ES-I3 (cell line): ENCODE measurements at regions not wholly inside any gene's neighbourhood (a gene's known extent, or its start where the extent isn't known, plus 50 kb on each side); places are given as distances from the start of the nearest gene placed in this dataset.

Source experiments
- H3K36me3 ChIP-seq: 2 replicates; pipeline ENCODE4 v1.6.1; 2013; ENCODE audit warnings: mild to moderate bottlenecking, low read length, control low read depth, moderate library complexity; ENCODE audit not compliant: insufficient read depth
- H3K4me1 ChIP-seq: 2 replicates; pipeline ENCODE4 v1.6.1; 2013; ENCODE audit warnings: mild to moderate bottlenecking, control low read depth, low read length; ENCODE audit not compliant: insufficient read depth
- H3K9ac ChIP-seq: 2 replicates; pipeline ENCODE4 v1.6.1; 2013; ENCODE audit warnings: low read depth, mild to moderate bottlenecking, low read length, moderate library complexity
- H3K9me3 ChIP-seq: 2 replicates; pipeline ENCODE4 v1.6.1; 2013; ENCODE audit warnings: mild to moderate bottlenecking, low read length, moderate library complexity; ENCODE audit not compliant: control insufficient read depth, insufficient read depth

- H3K4me1 ChIP-seq, result no peaks in the 10 kb centered on the region; the same call in 1 of the 2 replicates
- no peaks in the 10 kb centered on the region for H3K36me3 ChIP-seq
- H3K9me3 ChIP-seq, result no peaks in the 10 kb centered on the region
- H3K9ac ChIP-seq, result no peak overlapping the region
These were observed 158.1 kb downstream of the SUCLA2 start for GRCh38 chr13:47843005-47843404.

GRCh38 chr13:47841151-47841550 lies 159.9 kb downstream of the SUCLA2 start:
- no peaks in the 10 kb centered on the region for H3K9me3 ChIP-seq
- no peaks in the 10 kb centered on the region; the same call in 1 of the 2 replicates for H3K4me1 ChIP-seq
- no peak overlapping the region for H3K9ac ChIP-seq
- H3K36me3 ChIP-seq, result no peaks in the 10 kb centered on the region

GRCh38 chr13:47837906-47838305 lies 163.2 kb downstream of the SUCLA2 start:
- H3K36me3 ChIP-seq, result no peaks in the 10 kb centered on the region
- no peaks in the 10 kb centered on the region; the same call in 1 of the 2 replicates for H3K4me1 ChIP-seq
- no peaks in the 10 kb centered on the region for H3K9me3 ChIP-seq
- H3K9ac ChIP-seq, result no peak overlapping the region

GRCh38 chr13:47837104-47837880 lies 163.8 kb downstream of the SUCLA2 start:
- H3K4me1 ChIP-seq, result no peaks in the 10 kb centered on the region; the same call in 1 of the 2 replicates
- no peak overlapping the region for H3K9ac ChIP-seq
- H3K9me3 ChIP-seq, result no peaks in the 10 kb centered on the region
- H3K36me3 ChIP-seq, result no peaks in the 10 kb centered on the region

GRCh38 chr13:47835470-47836228 lies 165.4 kb downstream of the SUCLA2 start:
- Histone ChIP-seq H3K9ac (no peak overlapping the region), H3K9me3 (no peaks in the 10 kb centered on the region), H3K36me3 (no peaks in the 10 kb centered on the region), H3K4me1 (no peaks in the 10 kb centered on the region; the same call in 1 of the 2 replicates)

- Histone ChIP-seq H3K4me1 (no peaks in the 10 kb centered on the region; the same call in 1 of the 2 replicates), H3K36me3 (no peaks in the 10 kb centered on the region), H3K9me3 (no peaks in the 10 kb centered on the region), H3K9ac (no peak overlapping the region)
These were observed 168.6 kb downstream of the SUCLA2 start for GRCh38 chr13:47832458-47832972.

- Histone ChIP-seq H3K9ac (no peak overlapping the region), H3K4me1 (no peaks in the 10 kb centered on the region), H3K9me3 (no peaks in the 10 kb centered on the region), H3K36me3 (no peaks in the 10 kb centered on the region)
These were observed 169.8 kb downstream of the SUCLA2 start for GRCh38 chr13:47831265-47831664.

- H3K36me3 ChIP-seq, result no peaks in the 10 kb centered on the region
These were observed 171.4 kb downstream of the SUCLA2 start for GRCh38 chr13:47829690-47830089.

GRCh38 chr13:47826471-47826870 lies 174.6 kb downstream of the SUCLA2 start:
- H3K9me3 ChIP-seq, result no peaks in the 10 kb centered on the region
- no peaks in the 10 kb centered on the region for H3K4me1 ChIP-seq
- no peak overlapping the region for H3K9ac ChIP-seq
- H3K36me3 ChIP-seq, result no peaks in the 10 kb centered on the region

More at GRCh38 chr13:47829690-47830089, 171.4 kb downstream of the SUCLA2 start:
- Histone ChIP-seq H3K9ac (no peak overlapping the region), H3K4me1 (no peaks in the 10 kb centered on the region), H3K9me3 (no peaks in the 10 kb centered on the region)

GRCh38 chr13:47822036-47822435 lies 179.0 kb downstream of the SUCLA2 start:
- no peaks in the 10 kb centered on the region for H3K36me3 ChIP-seq
- H3K9me3 ChIP-seq, result no peaks in the 10 kb centered on the region
- H3K9ac ChIP-seq, result no peak overlapping the region
- no peaks in the 10 kb centered on the region for H3K4me1 ChIP-seq

- no peak overlapping the region for H3K9ac ChIP-seq
- H3K9me3 ChIP-seq, result no peaks in the 10 kb centered on the region
- no peaks in the 10 kb centered on the region for H3K36me3 ChIP-seq
- peaks cover 20% of the 10 kb centered on the region for H3K4me1 ChIP-seq
These were observed 184.2 kb downstream of the SUCLA2 start for GRCh38 chr13:47816831-47817230.

- no peak overlapping the region for H3K9ac ChIP-seq
These were observed 187.4 kb downstream of the SUCLA2 start for GRCh38 chr13:47813718-47814117.

GRCh38 chr13:47809411-47809810 lies 191.7 kb downstream of the SUCLA2 start:
- no peak overlapping the region for H3K9ac ChIP-seq
- no peaks in the 10 kb centered on the region; the same call in 1 of the 2 replicates for H3K9me3 ChIP-seq
- no peaks in the 10 kb centered on the region for H3K36me3 ChIP-seq
- peaks cover 15% of the 10 kb centered on the region for H3K4me1 ChIP-seq

More at GRCh38 chr13:47813718-47814117, 187.4 kb downstream of the SUCLA2 start:
- Histone ChIP-seq H3K4me1 (peaks cover 20% of the 10 kb centered on the region), H3K9me3 (no peaks in the 10 kb centered on the region), H3K36me3 (no peaks in the 10 kb centered on the region)

GRCh38 chr13:47803131-47803530 lies 197.9 kb downstream of the SUCLA2 start:
- Histone ChIP-seq H3K9ac (no peak overlapping the region), H3K4me1 (no peaks in the 10 kb centered on the region), H3K9me3 (no peaks in the 10 kb centered on the region; the same call in 1 of the 2 replicates), H3K36me3 (no peaks in the 10 kb centered on the region)
